ENCODE measurements at regions not wholly inside any gene's neighbourhood (a gene's known extent, or its start where the extent isn't known, plus 50 kb on each side); places are given as distances from the start of the nearest gene placed in this dataset.

DNA sequence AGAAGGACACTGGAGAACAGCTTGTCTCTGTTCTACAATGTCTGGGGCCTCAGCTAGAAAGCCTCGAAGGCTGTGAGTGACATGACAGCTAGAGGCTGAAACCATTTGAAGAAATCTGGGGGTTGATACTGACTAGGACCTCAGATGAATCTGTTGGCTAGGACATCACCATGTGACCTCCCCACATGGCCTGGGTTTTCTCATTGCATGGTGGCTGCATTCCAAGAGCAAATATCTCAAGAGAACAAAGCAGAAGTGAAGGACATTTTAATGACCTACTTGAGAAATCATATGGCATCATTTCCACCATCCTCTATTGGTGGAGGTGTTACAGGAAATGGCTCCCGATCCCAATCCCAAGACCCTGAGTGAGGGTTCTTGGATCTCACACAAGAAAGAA lies 450.6 kb upstream of the AUTS2 start (continued):
- TF ChIP-seq EGR2 (tag by site-specific recombination; IDR thresholded peaks at IDR 0.05; ENCODE audit: low read depth): no peak

DNA sequence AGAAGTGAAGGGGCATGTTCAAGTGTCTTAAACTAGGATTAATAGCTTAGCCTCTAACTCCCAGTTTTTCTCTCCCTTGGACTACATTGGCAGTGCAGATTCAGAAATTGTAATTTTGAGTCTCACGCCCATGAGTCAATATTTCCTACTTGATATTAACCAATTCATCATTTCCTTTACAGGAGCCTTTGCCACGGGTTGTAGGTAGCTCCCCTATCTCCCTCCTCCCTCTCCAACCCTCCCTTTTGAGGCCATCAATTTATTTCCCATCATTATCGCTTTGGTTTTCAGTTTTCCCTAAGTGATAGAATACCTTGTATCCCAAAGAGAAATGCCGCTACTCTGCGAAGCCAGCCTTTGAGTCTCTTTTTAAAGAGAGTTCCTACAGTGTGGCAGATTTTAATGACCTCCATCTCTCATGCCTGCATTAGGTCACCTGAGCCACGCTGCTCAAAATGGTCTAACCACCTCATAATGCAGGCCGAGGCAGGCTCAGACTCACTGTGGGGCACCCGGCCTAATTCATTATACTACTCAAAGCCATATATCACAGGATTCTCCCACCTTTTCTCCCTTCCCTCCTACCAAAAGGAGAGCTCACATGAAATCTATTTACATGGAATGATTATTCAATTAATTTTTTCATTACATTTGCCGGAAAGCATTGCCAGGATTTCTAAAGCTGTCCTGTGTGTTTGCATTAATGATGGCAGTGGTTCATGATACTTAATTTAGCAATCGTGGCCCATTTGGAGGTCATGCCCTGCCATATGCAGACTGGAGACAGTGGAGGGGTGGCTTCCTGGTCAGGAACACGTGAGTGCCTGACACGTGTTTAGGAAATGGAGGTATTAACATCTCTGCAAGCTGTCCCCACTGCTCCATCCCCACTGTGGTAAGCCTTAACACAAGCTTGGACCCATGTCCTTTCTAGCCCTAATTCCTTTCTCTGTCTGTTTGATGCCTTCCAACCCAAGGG lies 448.2 kb upstream of the AUTS2 start:
- CTCF ChIA-PET: no interaction called here
- no peak overlapping the region for H3K4me3 ChIP-seq (ENCODE audit: low read depth, low read length)

DNA sequence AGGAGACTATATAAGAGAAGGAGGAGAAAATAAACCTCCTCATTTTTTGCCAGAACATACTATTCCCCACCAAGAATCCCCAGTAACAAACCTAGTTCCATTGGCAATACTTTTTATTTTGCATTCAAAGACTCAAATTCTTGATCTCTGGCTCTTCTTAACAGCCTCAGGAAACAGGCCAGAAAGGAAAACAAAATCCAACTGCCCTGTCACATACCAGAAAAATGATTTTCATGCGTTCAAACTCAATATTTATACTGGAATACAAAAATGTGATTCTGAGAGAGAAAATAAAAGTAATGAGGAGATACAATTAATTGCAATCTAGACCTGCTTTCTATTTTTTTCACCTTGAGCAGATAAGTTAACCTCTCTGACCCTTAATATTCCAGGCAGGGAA lies 435.9 kb upstream of the AUTS2 start:
- POLR2A ChIA-PET: no interaction called here

More for the DNA sequence above, 448.2 kb upstream of the AUTS2 start:
- POLR2A ChIA-PET: no interaction called here
- Histone ChIP-seq H3K27ac (ENCODE audit: extremely low read depth, low read depth, low read length) (no peak overlapping the region), H3K9me3 (ENCODE audit: control insufficient read depth, insufficient read depth, low read depth, low read length) (no peaks in the 10 kb centered on the region), H3K4me1 (ENCODE audit: control insufficient read depth, insufficient read depth, low read length) (no peaks in the 10 kb centered on the region), H3K36me3 (ENCODE audit: control insufficient read depth in 2 of 2, insufficient read depth in 1 of 2, low read length in 2 of 2) (no peaks in the 10 kb centered on the region)
- TF ChIP-seq ZNF768 (tag by site-specific recombination; IDR thresholded peaks at IDR 0.05) (no peak), ZNF37A (tag by site-specific recombination; IDR thresholded peaks at IDR 0.05) (no peak), ZNF202 (tag by site-specific recombination; IDR thresholded peaks at IDR 0.05; ENCODE audit: borderline replicate concordance) (no peak), REPIN1 (tag by site-specific recombination; IDR thresholded peaks at IDR 0.05; ENCODE audit: low read depth) (no peak), ZNF19 (tag by site-specific recombination; IDR thresholded peaks at IDR 0.05; ENCODE audit: low read depth) (no peak)
- TF ChIP-seq, protein P1, sequence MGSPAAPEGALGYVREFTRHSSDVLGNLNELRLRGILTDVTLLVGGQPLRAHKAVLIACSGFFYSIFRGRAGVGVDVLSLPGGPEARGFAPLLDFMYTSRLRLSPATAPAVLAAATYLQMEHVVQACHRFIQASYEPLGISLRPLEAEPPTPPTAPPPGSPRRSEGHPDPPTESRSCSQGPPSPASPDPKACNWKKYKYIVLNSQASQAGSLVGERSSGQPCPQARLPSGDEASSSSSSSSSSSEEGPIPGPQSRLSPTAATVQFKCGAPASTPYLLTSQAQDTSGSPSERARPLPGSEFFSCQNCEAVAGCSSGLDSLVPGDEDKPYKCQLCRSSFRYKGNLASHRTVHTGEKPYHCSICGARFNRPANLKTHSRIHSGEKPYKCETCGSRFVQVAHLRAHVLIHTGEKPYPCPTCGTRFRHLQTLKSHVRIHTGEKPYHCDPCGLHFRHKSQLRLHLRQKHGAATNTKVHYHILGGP (tag by site-specific recombination; IDR thresholded peaks at IDR 0.05): no peak
- TF ChIP-seq, protein P2, sequence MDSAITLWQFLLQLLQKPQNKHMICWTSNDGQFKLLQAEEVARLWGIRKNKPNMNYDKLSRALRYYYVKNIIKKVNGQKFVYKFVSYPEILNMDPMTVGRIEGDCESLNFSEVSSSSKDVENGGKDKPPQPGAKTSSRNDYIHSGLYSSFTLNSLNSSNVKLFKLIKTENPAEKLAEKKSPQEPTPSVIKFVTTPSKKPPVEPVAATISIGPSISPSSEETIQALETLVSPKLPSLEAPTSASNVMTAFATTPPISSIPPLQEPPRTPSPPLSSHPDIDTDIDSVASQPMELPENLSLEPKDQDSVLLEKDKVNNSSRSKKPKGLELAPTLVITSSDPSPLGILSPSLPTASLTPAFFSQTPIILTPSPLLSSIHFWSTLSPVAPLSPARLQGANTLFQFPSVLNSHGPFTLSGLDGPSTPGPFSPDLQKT (IDR thresholded peaks at IDR 0.05; ENCODE audit: borderline replicate concordance, low read depth, low read length): no peak

More for the DNA sequence above, 435.9 kb upstream of the AUTS2 start:
- CTCF ChIA-PET: no interaction called here
- H3K4me1 ChIP-seq (ENCODE audit: control insufficient read depth, insufficient read depth, low read length): no peaks in the 10 kb centered on the region
- TF ChIP-seq ZNF777 (tag by site-specific recombination; IDR thresholded peaks at IDR 0.05; ENCODE audit: borderline replicate concordance) (no peak), ZNF132 (tag by site-specific recombination; IDR thresholded peaks at IDR 0.05; ENCODE audit: borderline replicate concordance) (no peak), ZNF416 (tag by site-specific recombination; IDR thresholded peaks at IDR 0.05) (no peak), ZNF184 (tag by site-specific recombination; IDR thresholded peaks at IDR 0.05) (no peak), KLF1 (tag by site-specific recombination; IDR thresholded peaks at IDR 0.05) (no peak), ZNF610 (tag by site-specific recombination; IDR thresholded peaks at IDR 0.05; ENCODE audit: borderline replicate concordance) (no peak), REPIN1 (tag by site-specific recombination; IDR thresholded peaks at IDR 0.05; ENCODE audit: low read depth) (no peak), ZNF223 (tag by site-specific recombination; IDR thresholded peaks at IDR 0.05) (no peak), ZFP3 (tag by site-specific recombination; IDR thresholded peaks at IDR 0.05; ENCODE audit: low read depth) (no peak), EGR2 (tag by site-specific recombination; IDR thresholded peaks at IDR 0.05; ENCODE audit: low read depth) (no peak)
- TF ChIP-seq, protein P3, sequence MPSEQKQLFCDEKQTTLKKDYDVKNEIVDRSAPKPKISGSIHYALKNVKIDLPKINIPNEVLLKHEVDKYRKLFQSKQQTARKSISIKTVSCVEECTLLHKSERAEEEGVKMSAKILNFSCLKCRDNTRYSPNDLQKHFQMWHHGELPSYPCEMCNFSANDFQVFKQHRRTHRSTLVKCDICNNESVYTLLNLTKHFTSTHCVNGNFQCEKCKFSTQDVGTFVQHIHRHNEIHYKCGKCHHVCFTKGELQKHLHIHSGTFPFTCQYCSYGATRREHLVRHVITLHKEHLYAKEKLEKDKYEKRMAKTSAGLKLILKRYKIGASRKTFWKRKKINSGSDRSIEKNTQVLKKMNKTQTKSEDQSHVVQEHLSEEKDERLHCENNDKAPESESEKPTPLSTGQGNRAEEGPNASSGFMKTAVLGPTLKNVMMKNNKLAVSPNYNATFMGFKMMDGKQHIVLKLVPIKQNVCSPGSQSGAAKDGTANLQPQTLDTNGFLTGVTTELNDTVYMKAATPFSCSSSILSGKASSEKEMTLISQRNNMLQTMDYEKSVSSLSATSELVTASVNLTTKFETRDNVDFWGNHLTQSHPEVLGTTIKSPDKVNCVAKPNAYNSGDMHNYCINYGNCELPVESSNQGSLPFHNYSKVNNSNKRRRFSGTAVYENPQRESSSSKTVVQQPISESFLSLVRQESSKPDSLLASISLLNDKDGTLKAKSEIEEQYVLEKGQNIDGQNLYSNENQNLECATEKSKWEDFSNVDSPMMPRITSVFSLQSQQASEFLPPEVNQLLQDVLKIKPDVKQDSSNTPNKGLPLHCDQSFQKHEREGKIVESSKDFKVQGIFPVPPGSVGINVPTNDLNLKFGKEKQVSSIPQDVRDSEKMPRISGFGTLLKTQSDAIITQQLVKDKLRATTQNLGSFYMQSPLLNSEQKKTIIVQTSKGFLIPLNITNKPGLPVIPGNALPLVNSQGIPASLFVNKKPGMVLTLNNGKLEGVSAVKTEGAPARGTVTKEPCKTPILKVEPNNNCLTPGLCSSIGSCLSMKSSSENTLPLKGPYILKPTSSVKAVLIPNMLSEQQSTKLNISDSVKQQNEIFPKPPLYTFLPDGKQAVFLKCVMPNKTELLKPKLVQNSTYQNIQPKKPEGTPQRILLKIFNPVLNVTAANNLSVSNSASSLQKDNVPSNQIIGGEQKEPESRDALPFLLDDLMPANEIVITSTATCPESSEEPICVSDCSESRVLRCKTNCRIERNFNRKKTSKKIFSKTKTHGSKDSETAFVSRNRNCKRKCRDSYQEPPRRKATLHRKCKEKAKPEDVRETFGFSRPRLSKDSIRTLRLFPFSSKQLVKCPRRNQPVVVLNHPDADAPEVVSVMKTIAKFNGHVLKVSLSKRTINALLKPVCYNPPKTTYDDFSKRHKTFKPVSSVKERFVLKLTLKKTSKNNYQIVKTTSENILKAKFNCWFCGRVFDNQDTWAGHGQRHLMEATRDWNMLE (tag by site-specific recombination; conservative IDR thresholded peaks at IDR 0.05; ENCODE audit: low read depth): no peak
- TF ChIP-seq, protein P4, sequence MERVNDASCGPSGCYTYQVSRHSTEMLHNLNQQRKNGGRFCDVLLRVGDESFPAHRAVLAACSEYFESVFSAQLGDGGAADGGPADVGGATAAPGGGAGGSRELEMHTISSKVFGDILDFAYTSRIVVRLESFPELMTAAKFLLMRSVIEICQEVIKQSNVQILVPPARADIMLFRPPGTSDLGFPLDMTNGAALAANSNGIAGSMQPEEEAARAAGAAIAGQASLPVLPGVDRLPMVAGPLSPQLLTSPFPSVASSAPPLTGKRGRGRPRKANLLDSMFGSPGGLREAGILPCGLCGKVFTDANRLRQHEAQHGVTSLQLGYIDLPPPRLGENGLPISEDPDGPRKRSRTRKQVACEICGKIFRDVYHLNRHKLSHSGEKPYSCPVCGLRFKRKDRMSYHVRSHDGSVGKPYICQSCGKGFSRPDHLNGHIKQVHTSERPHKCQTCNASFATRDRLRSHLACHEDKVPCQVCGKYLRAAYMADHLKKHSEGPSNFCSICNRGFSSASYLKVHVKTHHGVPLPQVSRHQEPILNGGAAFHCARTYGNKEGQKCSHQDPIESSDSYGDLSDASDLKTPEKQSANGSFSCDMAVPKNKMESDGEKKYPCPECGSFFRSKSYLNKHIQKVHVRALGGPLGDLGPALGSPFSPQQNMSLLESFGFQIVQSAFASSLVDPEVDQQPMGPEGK (tag by site-specific recombination; IDR thresholded peaks at IDR 0.05): no peak
- H3K36me3 ChIP-seq (ENCODE audit: control insufficient read depth in 2 of 2, insufficient read depth in 1 of 2, low read length in 2 of 2): no peaks in the 10 kb centered on the region
- H3K9me3 ChIP-seq (ENCODE audit: control insufficient read depth, insufficient read depth, low read depth, low read length): no peaks in the 10 kb centered on the region
- no peak overlapping the region for H3K4me3 ChIP-seq (ENCODE audit: low read depth, low read length)
- H3K27ac ChIP-seq (ENCODE audit: extremely low read depth, low read depth, low read length): no peak overlapping the region

Data from HEK293 (cell line).